K562 (cell line): ENCODE measurements at regions not wholly inside any gene's neighbourhood (a gene's known extent, or its start where the extent isn't known, plus 50 kb on each side); places are given as distances from the start of the nearest gene placed in this dataset.

Experiments
- ATAC-seq: fragments of 200-7000 bp; cut with Tn5 transposase; 3 replicates; pipeline ENCODE4 v1.9.1; 2020; ENCODE audit warnings: moderate library complexity
- BruUV-seq: library from RNA; stranded (reverse); fragments of 400-500 nt; replicated peaks from 2 replicates; lab custom pipeline; 2021; lab: Mats Ljungman, UMichigan
- CTCF ChIA-PET: fragments of 300-600 bp; formaldehyde crosslinking; extraction: SDS; loops from one replicate; lab custom pipeline; 2021; ENCODE audit warnings: low intra/inter-chr PET ratio; lab: Yijun Ruan, JAX
- POLR2A ChIA-PET: fragments of 300-600, 350-650 bp; sonication (Branson Sonifier 250); formaldehyde crosslinking; extraction: SDS; loops from one replicate; lab custom pipeline; 2021; ENCODE audit warnings: antibody characterized with exemption, inconsistent platforms; lab: Yijun Ruan, JAX
- DNase-seq, 4 experiments: peaks; one replicate each; pipeline versions ENCODE4 v3.0.0 to v3.0.0-alpha.2; 2011 to 2018; ENCODE audit warnings: low spot score in 3 of 4, mixed read lengths in 3 of 4; ENCODE audit errors: extremely low read depth in 1 of 4
- FAIRE-seq: peaks from 2 replicates; lab custom pipeline; 2011; peaks lifted over from hg19 to GRCh38; lab: Jason Lieb, UNC
- H2AFZ ChIP-seq: 2 replicates; pipeline ENCODE4 v1.6.0; 2011; ENCODE audit warnings: low read depth, low read length, control low read depth, inconsistent platforms
- H3K27ac ChIP-seq: fragments of 200-600 bp; 3 replicates; pipeline ENCODE4 v1.8.0; 2011; ENCODE audit warnings: low read depth, mild to moderate bottlenecking, control low read depth, inconsistent platforms, low read length, moderate library complexity, mixed read lengths; ENCODE audit errors: extremely low read depth
- H3K27me3 ChIP-seq, 2 experiments: fragments of 300-600 bp in 1 of 2; 2 replicates in 1 of 2; 3 replicates in 1 of 2; pipeline versions ENCODE4 v1.6.0 to v1.8.0; 2011; ENCODE audit warnings: inconsistent platforms in 2 of 2, low read length in 2 of 2, mild to moderate bottlenecking in 1 of 2, mixed read lengths in 1 of 2, moderate library complexity in 1 of 2; ENCODE audit not compliant: control insufficient read depth in 2 of 2, insufficient read depth in 2 of 2
- H3K36me3 ChIP-seq: fragments of 300-600 bp; 3 replicates; pipeline ENCODE4 v1.8.0; 2011; ENCODE audit warnings: mild to moderate bottlenecking, low read length, inconsistent platforms; ENCODE audit not compliant: control insufficient read depth, insufficient read depth
- H3K4me1 ChIP-seq, 2 experiments: fragments of 200-600 bp in 1 of 2; replicated peaks in 1 of 2; 2 replicates in 1 of 2; 3 replicates in 1 of 2; pipeline versions ENCODE4 v1.5.1 to v1.8.0; 2011; ENCODE audit warnings: inconsistent platforms in 2 of 2, low read length in 2 of 2, mild to moderate bottlenecking in 1 of 2, mixed read lengths in 1 of 2, moderate library complexity in 1 of 2; ENCODE audit not compliant: control insufficient read depth in 2 of 2, insufficient read depth in 2 of 2
- H3K4me2 ChIP-seq: 2 replicates; pipeline ENCODE4 v1.6.1; 2011; ENCODE audit warnings: low read length, control low read depth, inconsistent platforms, mixed read lengths; ENCODE audit not compliant: insufficient read depth
- H3K4me3 ChIP-seq: fragments of 200-600 bp; sonication (generic), shearing (Covaris generic); 2 replicates; pipeline ENCODE4 v1.5.1; 2016; ENCODE audit warnings: control low read depth, inconsistent platforms
- H3K79me2 ChIP-seq: fragments of 200-600 bp; 3 replicates; pipeline ENCODE4 v1.8.0; 2011; ENCODE audit warnings: low read length, inconsistent platforms; ENCODE audit not compliant: control insufficient read depth, insufficient read depth
- H3K9ac ChIP-seq, 2 experiments: 2 replicates each; pipeline versions ENCODE4 v1.6.0 to v1.6.1; 2011; ENCODE audit warnings: low read depth in 2 of 2, low read length in 2 of 2, control low read depth in 1 of 2, inconsistent platforms in 1 of 2, mild to moderate bottlenecking in 1 of 2, mixed read lengths in 1 of 2; ENCODE audit not compliant: insufficient read depth in 1 of 2
- H3K9me1 ChIP-seq: one replicate; pipeline ENCODE4 v1.6.0; 2011; ENCODE audit warnings: inconsistent platforms, mild to moderate bottlenecking, low read length, moderate library complexity; ENCODE audit not compliant: control insufficient read depth, insufficient read depth
- H3K9me3 ChIP-seq: replicated peaks from 2 replicates; pipeline ENCODE4 v1.5.1; 2011; ENCODE audit warnings: low read depth, low read length, inconsistent platforms; ENCODE audit not compliant: control insufficient read depth, insufficient read depth
- H4K20me1 ChIP-seq: replicated peaks from 2 replicates; pipeline ENCODE4 v1.6.1; 2011; ENCODE audit warnings: low read length, inconsistent platforms, mixed read lengths; ENCODE audit not compliant: control insufficient read depth, insufficient read depth
- FOXM1 ChIP-seq, 2 experiments: fragments of 450-650 bp in 1 of 2; sonication (generic) in 1 of 2; formaldehyde crosslinking in 1 of 2; IDR thresholded peaks; 2 replicates each; pipeline versions ENCODE4 v1.6.1 to v1.9.0; 2017 to 2022; ENCODE audit warnings: low read depth in 2 of 2, mild to moderate bottlenecking in 2 of 2, missing genetic modification reagents in 1 of 2, moderate library complexity in 1 of 2
- JUN ChIP-seq, 2 experiments: sonication (generic) in 1 of 2; formaldehyde crosslinking in 1 of 2; IDR thresholded peaks; 2 replicates each; pipeline versions ENCODE4 v1.6.1 to v1.8.0; 2012 to 2022; ENCODE audit warnings: borderline replicate concordance in 2 of 2, mild to moderate bottlenecking in 2 of 2, improper control_type of control experiment in 1 of 2, low read depth in 1 of 2, low read length in 1 of 2, missing genetic modification reagents in 1 of 2
- NCOA6 ChIP-seq: fragments of 450-650 bp; IDR thresholded peaks from 2 replicates; pipeline ENCODE4 v1.6.1; 2017; ENCODE audit warnings: mild to moderate bottlenecking
- PTBP1 ChIP-seq: fragments of 200-400 bp; formaldehyde crosslinking; IDR thresholded peaks from 2 replicates; pipeline ENCODE4 v1.6.1; 2017; ENCODE audit warnings: low read depth, low read length
- RBM15 ChIP-seq: fragments of 200-400 bp; formaldehyde crosslinking; IDR thresholded peaks from 2 replicates; pipeline ENCODE4 v1.6.1; 2018; ENCODE audit warnings: mild to moderate bottlenecking, low read length, moderate library complexity; ENCODE audit not compliant: insufficient read depth
- SRSF9 ChIP-seq: fragments of 200-400 bp; formaldehyde crosslinking; IDR thresholded peaks from 2 replicates; pipeline ENCODE4 v1.6.1; 2017; ENCODE audit warnings: low read depth, low read length, borderline replicate concordance
- XRCC3 ChIP-seq: fragments of 450-650 bp; IDR thresholded peaks from 2 replicates; pipeline ENCODE4 v1.6.1; 2017; ENCODE audit warnings: mild to moderate bottlenecking, moderate library complexity
- ZFP30 ChIP-seq: fragments of 250-450 bp; sonication (Bioruptor Pico); IDR thresholded peaks from 2 replicates; pipeline ENCODE4 v1.8.0; 2022; ENCODE audit warnings: moderate library complexity, mild to moderate bottlenecking, inconsistent platforms, borderline replicate concordance
- ZNF431 ChIP-seq: sonication (generic); formaldehyde crosslinking; IDR thresholded peaks from 2 replicates; pipeline ENCODE4 v1.8.0; 2022; ENCODE audit warnings: mild to moderate bottlenecking, missing genetic modification reagents
- ZNF436 ChIP-seq: fragments of 250-450, 450-650 bp; sonication (Bioruptor Pico); formaldehyde crosslinking; IDR thresholded peaks from 2 replicates; pipeline ENCODE4 v1.7.0; 2020; ENCODE audit warnings: mild to moderate bottlenecking
- ZNF583 ChIP-seq: fragments of 250-450 bp; sonication (Bioruptor Pico); IDR thresholded peaks from 2 replicates; pipeline ENCODE4 v1.4.0; 2020
- WGBS: fragments of 100-300 bp; shearing (Covaris generic); methylation state at CpG from one replicate; pipeline ENCODE4 v1.1.6; 2016; ENCODE audit warnings: low coverage, mixed read lengths; ENCODE audit not compliant: insufficient coverage; ENCODE audit errors: missing lambda C conversion rate; 5-methylcytosine and 5-hydroxymethylcytosine counted together
- in situ Hi-C: fragments of 300-500 bp; cut with MboI; formaldehyde crosslinking; loops from 4 replicates; pipeline ENCODE4 v1.15.0; 2018; ENCODE audit warnings: inconsistent platforms, mixed read lengths
- intact Hi-C: fragments of 100-400 bp; cut with micrococcal nuclease; formaldehyde crosslinking; loops from 2 replicates; pipeline ENCODE4 v1.14.2; 2022
- TF ChIP-seq, protein P1 (sequence below): fragments of 250-450 bp; sonication (Bioruptor Pico); IDR thresholded peaks from 2 replicates; pipeline ENCODE4 v1.8.0; 2022; ENCODE audit warnings: inconsistent platforms

DNA sequence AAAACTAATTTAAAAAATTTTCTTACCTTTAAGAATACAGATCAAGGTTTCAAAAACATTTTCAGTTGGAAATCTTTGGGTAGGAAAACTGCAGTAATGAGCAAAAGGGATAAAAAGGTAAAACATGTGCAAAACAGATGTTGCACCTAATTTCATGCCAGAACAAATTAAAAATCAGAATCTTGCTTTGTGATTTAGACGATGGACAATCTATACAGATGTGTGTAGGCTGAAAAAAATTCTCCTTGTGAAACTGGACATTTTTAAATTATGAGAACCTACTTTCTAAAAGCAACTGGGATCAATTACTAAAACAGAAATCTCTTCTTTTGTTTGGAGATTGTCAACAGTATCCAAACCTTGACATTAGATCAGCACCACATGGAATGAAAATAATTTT lies 183.2 kb upstream of the ITGA4 start:
- Histone ChIP-seq H3K79me2 (no peaks in the 10 kb centered on the region), H4K20me1 (no peaks in the 10 kb centered on the region), H2AFZ (no peak overlapping the region), H3K9ac (no peak overlapping the region), H3K27me3 (no peaks in the 10 kb centered on the region), H3K36me3 (no peaks in the 10 kb centered on the region), H3K4me2 (no peak overlapping the region), H3K27ac (no peak overlapping the region), H3K9me1 (no peaks in the 10 kb centered on the region), H3K9me3 (no peaks in the 10 kb centered on the region), H3K4me1 (no peaks in the 10 kb centered on the region), H3K4me3 (no peak overlapping the region)
- POLR2A ChIA-PET = no interaction called here
- TF ChIP-seq FOXM1 (IDR thresholded peaks at IDR 0.05; ENCODE audit: low read depth) (no peak), FOXM1 (CRISPR knock-in tag; IDR thresholded peaks at IDR 0.05; ENCODE audit: low read depth) (no peak), XRCC3 (no peak), ZFP30 (CRISPR knock-in tag) (no peak), RBM15 (no peak), PTBP1 (no peak), NCOA6 (no peak), ZNF431 (no peak), JUN (IDR thresholded peaks at IDR 0.05; ENCODE audit: borderline replicate concordance, low read depth, low read length) (no peak), JUN (CRISPR knock-in tag; IDR thresholded peaks at IDR 0.05; ENCODE audit: borderline replicate concordance) (no peak), SRSF9 (no peak), ZNF436 (CRISPR knock-in tag) (no peak), ZNF583 (no peak)
- TF ChIP-seq, protein P1, sequence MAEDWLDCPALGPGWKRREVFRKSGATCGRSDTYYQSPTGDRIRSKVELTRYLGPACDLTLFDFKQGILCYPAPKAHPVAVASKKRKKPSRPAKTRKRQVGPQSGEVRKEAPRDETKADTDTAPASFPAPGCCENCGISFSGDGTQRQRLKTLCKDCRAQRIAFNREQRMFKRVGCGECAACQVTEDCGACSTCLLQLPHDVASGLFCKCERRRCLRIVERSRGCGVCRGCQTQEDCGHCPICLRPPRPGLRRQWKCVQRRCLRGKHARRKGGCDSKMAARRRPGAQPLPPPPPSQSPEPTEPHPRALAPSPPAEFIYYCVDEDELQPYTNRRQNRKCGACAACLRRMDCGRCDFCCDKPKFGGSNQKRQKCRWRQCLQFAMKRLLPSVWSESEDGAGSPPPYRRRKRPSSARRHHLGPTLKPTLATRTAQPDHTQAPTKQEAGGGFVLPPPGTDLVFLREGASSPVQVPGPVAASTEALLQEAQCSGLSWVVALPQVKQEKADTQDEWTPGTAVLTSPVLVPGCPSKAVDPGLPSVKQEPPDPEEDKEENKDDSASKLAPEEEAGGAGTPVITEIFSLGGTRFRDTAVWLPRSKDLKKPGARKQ = no peak
- in situ Hi-C loops (no loop called here), intact Hi-C loops (no loop called here)
- ATAC-seq (no peak), DNase-seq (no peak), FAIRE-seq (no peak)
- CTCF ChIA-PET = no interaction called here
- 0% methylated on average over 1 of the region's 1 CpG for WGBS
- BruUV-seq = no TSS peak
